ENCODE measurements at regions not wholly inside any gene's neighbourhood (a gene's known extent, or its start where the extent isn't known, plus 50 kb on each side); places are given as distances from the start of the nearest gene placed in this dataset.

- no peak for TF ChIP-seq CTCF (IDR thresholded peaks at IDR 0.05)
- no peak for TF ChIP-seq POLR2AphosphoS5 (IDR thresholded peaks at IDR 0.05; ENCODE audit: low read depth, low read length)
- TF ChIP-seq SIN3A (IDR thresholded peaks at IDR 0.05; ENCODE audit: borderline replicate concordance, insufficient read depth, low read depth, low read length), result no peak
- no peak for TF ChIP-seq REST (IDR thresholded peaks at IDR 0.05; ENCODE audit: insufficient read depth in 1 of 2, low read depth in 2 of 2, low read length in 1 of 2)
Measured at GRCh38 chr13:111876506-111876905, 190.4 kb upstream of the SOX1 start.
